Stimulated activated CD4-positive, alpha-beta T cell treated with anti-CD3 and anti-CD28 coated beads, Interleukin-4, amount 100 ng/mL, for 4 hours (primary cell): ENCODE measurements at regions not wholly inside any gene's neighbourhood (a gene's known extent, or its start where the extent isn't known, plus 50 kb on each side); places are given as distances from the start of the nearest gene placed in this dataset.

Experiments
- DNase-seq, 2 experiments: peaks; one replicate each; pipeline ENCODE4 v3.0.0-alpha.2; 2020

GRCh38 chr13:40200273-40200978 is 466.0 kb downstream of the FOXO1 start:
- no peak for DNase-seq

- DNase-seq, result no peak
Measured at GRCh38 chr13:40204246-40204645, 462.2 kb downstream of the FOXO1 start.

- no peak for DNase-seq
Measured at GRCh38 chr13:40205771-40206240, 460.6 kb downstream of the FOXO1 start.

- DNase-seq, result peak in 1 of 2 experiments; percentile 69
Measured at GRCh38 chr13:40206241-40207000, 460.0 kb downstream of the FOXO1 start.

GRCh38 chr13:40207001-40207478 is 459.4 kb downstream of the FOXO1 start:
- DNase-seq, result no peak

GRCh38 chr13:40208517-40208916 is 457.9 kb downstream of the FOXO1 start:
- DNase-seq, result no peak

- DNase-seq, result no peak
Measured at GRCh38 chr13:40210865-40211585, 455.4 kb downstream of the FOXO1 start.

- DNase-seq, result no peak
Measured at GRCh38 chr13:40211586-40211968, 454.9 kb downstream of the FOXO1 start.

- no peak for DNase-seq
Measured at GRCh38 chr13:40213779-40214178, 452.7 kb downstream of the FOXO1 start.

GRCh38 chr13:40215311-40215710 is 451.1 kb downstream of the FOXO1 start:
- DNase-seq, result no peak

- no peak for DNase-seq
Measured at GRCh38 chr13:40215747-40216146, 450.7 kb downstream of the FOXO1 start.

GRCh38 chr13:40217675-40218074 is 448.8 kb downstream of the FOXO1 start:
- DNase-seq, result no peak

- DNase-seq, result no peak
Measured at GRCh38 chr13:40220299-40220935, 446.0 kb downstream of the FOXO1 start.

- DNase-seq, result no peak
Measured at GRCh38 chr13:40221131-40221459, 445.3 kb downstream of the FOXO1 start.

GRCh38 chr13:40221460-40222201 is 444.8 kb downstream of the FOXO1 start:
- DNase-seq, result peak in 1 of 2 experiments; percentile 22

- DNase-seq, result no peak
Measured at GRCh38 chr13:40223585-40223984, 442.9 kb downstream of the FOXO1 start.

- DNase-seq, result no peak
Measured at GRCh38 chr13:40228496-40228895, 437.9 kb downstream of the FOXO1 start.

- no peak for DNase-seq
Measured at GRCh38 chr13:40228990-40229389, 437.5 kb downstream of the FOXO1 start.

- DNase-seq, result no peak
Measured at GRCh38 chr13:40230833-40231266, 435.6 kb downstream of the FOXO1 start.

GRCh38 chr13:40231311-40231710 is 435.1 kb downstream of the FOXO1 start:
- DNase-seq, result no peak

GRCh38 chr13:40231751-40232150 is 434.7 kb downstream of the FOXO1 start:
- no peak for DNase-seq

GRCh38 chr13:40232311-40233040 is 434.0 kb downstream of the FOXO1 start:
- no peak for DNase-seq
